Endothelial cell of umbilical vein (primary cell): ENCODE measurements at regions not wholly inside any gene's neighbourhood (a gene's known extent, or its start where the extent isn't known, plus 50 kb on each side); places are given as distances from the start of the nearest gene placed in this dataset.

ENCODE experiments used
- BruUV-seq: library from RNA; stranded (reverse); fragments of 400-500 nt; replicated peaks from 2 replicates; lab custom pipeline; 2021; lab: Mats Ljungman, UMichigan
- CTCF ChIA-PET: fragments of 300-600, 350-600 bp; sonication (Branson Sonifier 250); formaldehyde crosslinking; loops from one replicate; lab custom pipeline; 2021; ENCODE audit warnings: antibody characterized with exemption, inconsistent platforms; lab: Charles Lee
- POLR2A ChIA-PET: fragments of 300-600, 350-600 bp; sonication (Branson Sonifier 250); formaldehyde crosslinking; loops from one replicate; lab custom pipeline; 2021; ENCODE audit warnings: antibody characterized with exemption, inconsistent platforms; lab: Charles Lee
- DNase-seq: peaks from one replicate; pipeline ENCODE4 v3.0.0-alpha.2; 2011; ENCODE audit warnings: low read depth, low spot score
- FAIRE-seq: peaks from 2 replicates; lab custom pipeline; 2011; peaks lifted over from hg19 to GRCh38; lab: Jason Lieb, UNC
- H2AFZ ChIP-seq: 2 replicates; pipeline ENCODE4 v1.6.0; 2012; ENCODE audit warnings: low read depth, low read length, control low read depth, inconsistent platforms
- H3K27ac ChIP-seq: 2 replicates; pipeline ENCODE4 v1.5.1; 2011; ENCODE audit warnings: low read depth, mild to moderate bottlenecking, control low read depth, low read length, moderate library complexity; ENCODE audit not compliant: insufficient read depth
- H3K27me3 ChIP-seq, 2 experiments: 2 replicates each; pipeline versions ENCODE4 v1.6.0 to v1.6.1; 2011; ENCODE audit warnings: low read length in 2 of 2, mixed read lengths in 1 of 2; ENCODE audit not compliant: control insufficient read depth in 2 of 2, insufficient read depth in 2 of 2
- H3K36me3 ChIP-seq, 2 experiments: 2 replicates in 1 of 2; 3 replicates in 1 of 2; pipeline ENCODE4 v1.5.1; 2011; ENCODE audit warnings: low read length in 2 of 2, mild to moderate bottlenecking in 1 of 2, moderate library complexity in 1 of 2; ENCODE audit not compliant: control insufficient read depth in 2 of 2, insufficient read depth in 2 of 2; ENCODE audit errors: extremely low read depth in 1 of 2
- H3K4me1 ChIP-seq: 3 replicates; pipeline ENCODE4 v1.5.1; 2011; ENCODE audit warnings: mild to moderate bottlenecking, low read length; ENCODE audit not compliant: control insufficient read depth, insufficient read depth; ENCODE audit errors: extremely low read depth
- H3K4me2 ChIP-seq: 2 replicates; pipeline ENCODE4 v1.6.1; 2011; ENCODE audit warnings: low read length, control low read depth, mixed read lengths; ENCODE audit not compliant: insufficient read depth
- H3K4me3 ChIP-seq, 3 experiments: fragments of 200-600 bp in 1 of 3; sonication (generic), shearing (Covaris generic) in 1 of 3; replicated peaks in 1 of 3; 2 replicates each; pipeline ENCODE4 v1.5.1; 2011 to 2016; ENCODE audit warnings: control low read depth in 3 of 3, low read length in 3 of 3, mild to moderate bottlenecking in 2 of 3, inconsistent platforms in 1 of 3, low read depth in 1 of 3, moderate library complexity in 1 of 3; ENCODE audit not compliant: insufficient read depth in 1 of 3
- H3K79me2 ChIP-seq: 2 replicates; pipeline ENCODE4 v1.6.0; 2012; ENCODE audit warnings: low read length, inconsistent platforms; ENCODE audit not compliant: control insufficient read depth, insufficient read depth
- H3K9ac ChIP-seq: replicated peaks from 2 replicates; pipeline ENCODE3; 2011; ENCODE audit warnings: low read length, control low read depth; ENCODE audit not compliant: insufficient read depth; ENCODE audit errors: extremely low read depth
- H3K9me1 ChIP-seq: replicated peaks from 3 replicates; pipeline ENCODE4 v1.6.0; 2011; ENCODE audit warnings: mild to moderate bottlenecking, low read length; ENCODE audit not compliant: control insufficient read depth, insufficient read depth; ENCODE audit errors: extremely low read depth
- H3K9me3 ChIP-seq: replicated peaks from 2 replicates; pipeline ENCODE4 v1.5.1; 2012; ENCODE audit warnings: low read length, inconsistent platforms; ENCODE audit not compliant: control insufficient read depth, insufficient read depth
- H4K20me1 ChIP-seq: replicated peaks from 2 replicates; pipeline ENCODE3; 2011; ENCODE audit warnings: mild to moderate bottlenecking, low read length; ENCODE audit not compliant: control insufficient read depth, insufficient read depth; ENCODE audit errors: extremely low read depth
- CTCF ChIP-seq, 2 donors: IDR thresholded peaks; 1 replicate in 1 of 2; 2 replicates in 1 of 2; pipeline ENCODE4 v1.5.1; 2011; ENCODE audit warnings: low read length in 2 of 2, mild to moderate bottlenecking in 2 of 2, moderate library complexity in 2 of 2, control low read depth in 1 of 2, inconsistent platforms in 1 of 2, low read depth in 1 of 2; ENCODE audit not compliant: insufficient read depth in 1 of 2; ENCODE audit errors: extremely low read depth in 1 of 2
- EZH2 ChIP-seq: IDR thresholded peaks from 2 replicates; pipeline ENCODE4 v1.6.1; 2012; ENCODE audit warnings: borderline replicate concordance, low read depth, mild to moderate bottlenecking, moderate library complexity, low read length, inconsistent platforms; ENCODE audit not compliant: severe bottlenecking
- FOS ChIP-seq: IDR thresholded peaks from 2 replicates; pipeline ENCODE4 v1.6.1; 2011; ENCODE audit warnings: mild to moderate bottlenecking, low read length, moderate library complexity, borderline replicate concordance; ENCODE audit not compliant: insufficient read depth
- GATA2 ChIP-seq: IDR thresholded peaks from 2 replicates; pipeline ENCODE4 v1.7.0; 2011; ENCODE audit warnings: low read depth, mild to moderate bottlenecking, moderate library complexity, mixed read lengths, low read length; ENCODE audit not compliant: insufficient read length, insufficient read depth
- JUN ChIP-seq: IDR thresholded peaks from 2 replicates; pipeline ENCODE4 v1.6.1; 2011; ENCODE audit warnings: borderline replicate concordance, low read depth; ENCODE audit not compliant: insufficient read length, insufficient read depth
- MAX ChIP-seq: IDR thresholded peaks from 2 replicates; pipeline ENCODE4 v1.6.1; 2011; ENCODE audit not compliant: insufficient read depth, insufficient read length
- MYC ChIP-seq: IDR thresholded peaks from one replicate; pipeline ENCODE4 v1.6.1; 2011; ENCODE audit warnings: mild to moderate bottlenecking, low read depth, low read length
- POLR2A ChIP-seq: IDR thresholded peaks from 2 replicates; pipeline ENCODE4 v1.6.1; 2012; ENCODE audit warnings: low read depth, mild to moderate bottlenecking, control low read depth, low read length
- POLR2AphosphoS5 ChIP-seq: IDR thresholded peaks from 2 replicates; pipeline ENCODE4 v1.6.1; 2012; ENCODE audit warnings: low read depth, mild to moderate bottlenecking, control low read depth, low read length, moderate library complexity; ENCODE audit not compliant: insufficient read depth
- dilution Hi-C: fragments of 300-500 bp; cut with MboI; formaldehyde crosslinking; loops from one replicate; pipeline ENCODE4 v1.15.0; 2019; ENCODE audit warnings: low sequenced_read_pairs; ENCODE audit not compliant: extremely low pct_ligation_motif_present
- intact Hi-C: fragments of 100-400 bp; cut with micrococcal nuclease; formaldehyde crosslinking; loops from one replicate; pipeline ENCODE4 v1.10.0; 2022

- Histone ChIP-seq H3K27me3 (no peaks in the 10 kb centered on the region), H3K9ac (no peak overlapping the region), H3K4me2 (no peak overlapping the region), H3K27ac (no peak overlapping the region), H4K20me1 (no peaks in the 10 kb centered on the region), H3K79me2 (no peaks in the 10 kb centered on the region), H3K4me3 (no peak overlapping the region), H3K36me3 (no peaks in the 10 kb centered on the region), H3K9me3 (no peaks in the 10 kb centered on the region), H2AFZ (peak overlapping the region; percentile 52), H3K9me1 (no peaks in the 10 kb centered on the region), H3K4me1 (peaks cover 16% of the 10 kb centered on the region)
- no TSS peak for BruUV-seq
- no peak for FAIRE-seq
- CTCF ChIA-PET: no interaction called here
- no peak for TF ChIP-seq POLR2A
- TF ChIP-seq MAX: no peak
- TF ChIP-seq CTCF (IDR thresholded peaks at IDR 0.05; ENCODE audit: extremely low read depth in 1 of 2, insufficient read depth in 1 of 2, low read depth in 1 of 2, low read length in 2 of 2): no peak
- TF ChIP-seq FOS: no peak
- TF ChIP-seq POLR2AphosphoS5: no peak
- no peak for TF ChIP-seq JUN
- TF ChIP-seq MYC: no peak
- no peak for TF ChIP-seq GATA2
- TF ChIP-seq EZH2: no peak
- intact Hi-C loops: no loop called here
- POLR2A ChIA-PET: no interaction called here
- dilution Hi-C loops: no loop called here
- DNase-seq: peak; percentile 24
Measured at GRCh38 chr12:89278862-89279261, 73.4 kb downstream of the DUSP6 start.
